NT2/D1 (cell line): ENCODE measurements at regions not wholly inside any gene's neighbourhood (a gene's known extent, or its start where the extent isn't known, plus 50 kb on each side); places are given as distances from the start of the nearest gene placed in this dataset.

Experiments
- DNase-seq: peaks from one replicate; pipeline ENCODE4 v3.0.0-alpha.2; 2011; ENCODE audit warnings: low read depth, low spot score
- H3K27me3 ChIP-seq: 2 replicates; pipeline ENCODE4 v1.6.0; 2011; ENCODE audit warnings: mild to moderate bottlenecking; ENCODE audit not compliant: insufficient read length, insufficient read depth
- H3K36me3 ChIP-seq: 2 replicates; pipeline ENCODE4 v1.6.1; 2011; ENCODE audit warnings: mild to moderate bottlenecking, low read length, mixed read lengths; ENCODE audit not compliant: insufficient read depth, insufficient read length
- H3K4me1 ChIP-seq: 2 replicates; pipeline ENCODE4 v1.5.1; 2011; ENCODE audit not compliant: insufficient read depth, insufficient read length
- H3K4me3 ChIP-seq: 2 replicates; pipeline ENCODE4 v1.5.1; 2011; ENCODE audit warnings: low read depth; ENCODE audit not compliant: insufficient read length
- H3K9ac ChIP-seq: 2 replicates; pipeline ENCODE4 v1.6.0; 2011; ENCODE audit warnings: low read depth; ENCODE audit not compliant: insufficient read length
- H3K9me3 ChIP-seq: 2 replicates; pipeline ENCODE4 v1.5.1; 2011; ENCODE audit warnings: mild to moderate bottlenecking, low read length; ENCODE audit not compliant: insufficient read depth
- SUZ12 ChIP-seq: IDR thresholded peaks from 2 replicates; pipeline ENCODE4 v1.6.1; 2011; ENCODE audit not compliant: insufficient read length, insufficient read depth; ENCODE audit errors: extremely low read depth
- YY1 ChIP-seq: IDR thresholded peaks from 2 replicates; pipeline ENCODE4 v1.6.1; 2011; ENCODE audit not compliant: insufficient read length, insufficient read depth
- ZNF274 ChIP-seq: IDR thresholded peaks from 2 replicates; pipeline ENCODE4 v1.6.1; 2011; ENCODE audit warnings: mild to moderate bottlenecking, low read depth, low read length

DNA sequence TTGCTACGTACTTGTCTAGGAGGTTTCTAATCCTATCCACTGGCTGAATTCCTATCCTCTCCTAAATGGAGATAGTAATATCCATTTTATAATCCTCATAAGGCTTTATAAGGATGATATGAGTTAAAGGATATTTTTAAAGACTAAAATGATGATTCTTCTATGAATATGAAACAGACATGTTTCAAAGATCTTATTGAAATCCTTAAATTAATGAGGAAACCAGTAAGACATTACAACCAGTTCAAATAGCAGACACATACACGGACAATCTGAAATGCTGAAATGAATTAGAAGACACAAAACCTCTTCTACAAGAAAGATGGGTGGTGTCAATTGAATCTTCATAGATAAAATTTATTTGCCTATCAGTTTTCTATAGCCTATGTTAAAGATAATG, 132.9 kb upstream of the ANK3 start:
- TF ChIP-seq ZNF274 (no peak), SUZ12 (no peak), YY1 (no peak)

DNA sequence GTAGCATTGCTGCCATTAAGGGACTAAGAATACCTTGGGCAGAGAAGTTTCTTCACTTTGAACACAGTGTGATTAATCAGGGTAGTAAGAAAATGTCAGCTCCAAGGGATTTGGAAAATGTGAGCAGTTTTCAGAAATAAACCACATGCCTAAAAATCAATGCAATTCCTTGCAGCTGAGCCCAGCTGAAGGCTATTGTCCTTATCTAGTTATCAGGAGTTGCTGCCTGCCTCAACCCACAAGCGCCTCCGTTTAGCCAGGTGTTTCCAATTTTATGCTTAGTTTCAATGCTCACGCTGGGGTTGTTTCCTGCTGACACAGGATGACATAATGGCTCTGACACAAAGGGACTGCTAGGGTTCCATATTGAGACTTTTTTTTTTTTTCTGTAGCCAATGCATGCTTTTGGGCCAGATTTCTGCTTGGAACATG, 132.3 kb upstream of the ANK3 start:
- no peaks in the 10 kb centered on the region for H3K4me1 ChIP-seq
- no peak for DNase-seq
- no peak overlapping the region for H3K4me3 ChIP-seq
- H3K9ac ChIP-seq: no peak overlapping the region
- H3K27me3 ChIP-seq: no peaks in the 10 kb centered on the region
- no peak for TF ChIP-seq ZNF274
- no peak for TF ChIP-seq YY1
- no peak for TF ChIP-seq SUZ12
- peaks cover 4% of the 10 kb centered on the region; the same call in 1 of the 2 replicates for H3K9me3 ChIP-seq
- no peaks in the 10 kb centered on the region for H3K36me3 ChIP-seq

More for the DNA sequence above, 132.9 kb upstream of the ANK3 start:
- no peaks in the 10 kb centered on the region for H3K27me3 ChIP-seq
- H3K36me3 ChIP-seq: no peaks in the 10 kb centered on the region
- DNase-seq: no peak
- H3K9me3 ChIP-seq: peaks cover 4% of the 10 kb centered on the region; the same call in 1 of the 2 replicates
- no peak overlapping the region for H3K9ac ChIP-seq
- no peaks in the 10 kb centered on the region for H3K4me1 ChIP-seq
- H3K4me3 ChIP-seq: no peak overlapping the region

DNA sequence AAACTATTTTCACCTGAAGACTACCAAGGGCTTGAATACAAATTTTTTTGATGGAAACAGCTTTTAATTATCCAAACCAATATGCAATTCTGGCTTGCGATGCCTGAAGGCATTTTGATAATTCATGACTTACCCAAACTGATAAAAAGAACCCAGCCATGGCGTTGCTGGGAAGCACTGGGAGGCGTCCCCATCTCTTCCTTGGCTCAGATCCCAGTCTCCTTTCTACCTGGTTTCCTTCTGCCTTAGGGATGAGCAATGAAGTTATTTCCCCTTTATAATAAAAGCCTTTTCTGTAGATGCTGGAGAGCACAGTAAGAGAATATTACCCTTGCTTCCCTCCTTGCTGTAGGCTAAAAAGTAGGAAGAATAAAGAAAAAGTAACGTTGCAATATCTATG, 129.1 kb upstream of the ANK3 start:
- no peak overlapping the region for H3K9ac ChIP-seq
- DNase-seq: no peak
- H3K4me3 ChIP-seq: no peak overlapping the region
- TF ChIP-seq YY1: no peak
- TF ChIP-seq SUZ12: no peak
- no peak for TF ChIP-seq ZNF274
- H3K36me3 ChIP-seq: no peaks in the 10 kb centered on the region
- no peaks in the 10 kb centered on the region for H3K9me3 ChIP-seq
- no peaks in the 10 kb centered on the region for H3K4me1 ChIP-seq
- no peaks in the 10 kb centered on the region for H3K27me3 ChIP-seq

DNA sequence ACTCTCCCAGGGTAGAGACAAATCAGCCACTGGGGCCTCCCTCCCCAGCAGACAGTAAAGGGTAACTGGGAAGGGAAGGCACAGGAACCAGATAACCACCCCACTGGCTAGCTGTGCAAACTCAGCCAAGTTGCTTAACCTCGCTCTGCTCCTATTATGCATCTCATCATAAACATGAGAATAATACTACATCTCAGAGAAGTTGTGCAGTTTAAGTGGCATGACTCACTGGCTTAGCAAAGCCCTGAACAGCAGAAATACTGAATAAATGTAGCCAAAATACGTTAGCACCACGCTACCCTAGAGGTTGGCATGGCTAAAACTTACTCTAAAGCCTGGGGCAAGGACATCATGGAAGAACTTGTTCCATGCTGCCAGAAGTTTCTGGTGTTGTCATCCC, 128.1 kb upstream of the ANK3 start:
- Histone ChIP-seq H3K4me1 (no peaks in the 10 kb centered on the region), H3K4me3 (no peak overlapping the region), H3K27me3 (no peaks in the 10 kb centered on the region), H3K9me3 (no peaks in the 10 kb centered on the region), H3K36me3 (no peaks in the 10 kb centered on the region), H3K9ac (no peak overlapping the region)
- no peak for DNase-seq
- TF ChIP-seq YY1 (no peak), ZNF274 (no peak), SUZ12 (no peak)

DNA sequence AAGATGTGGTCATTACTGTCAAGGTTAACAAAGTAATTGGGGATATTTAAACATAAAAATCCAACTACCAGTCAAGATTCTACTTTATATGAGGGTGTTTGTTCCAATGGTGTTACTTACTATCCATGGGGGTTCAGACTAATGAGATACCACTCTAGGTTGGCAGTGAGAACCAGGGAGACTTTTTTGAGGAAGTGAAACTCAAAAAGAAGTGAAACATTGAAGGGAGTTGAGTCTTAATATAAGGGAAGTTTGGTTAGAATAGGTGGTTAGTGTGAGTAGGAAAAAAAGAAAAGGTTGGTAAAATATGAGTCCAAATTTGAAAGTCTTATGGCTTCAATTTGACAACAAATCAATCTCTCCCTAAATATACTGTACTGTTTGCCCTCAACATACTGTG, 123.6 kb upstream of the ANK3 start:
- H3K27me3 ChIP-seq: no peaks in the 10 kb centered on the region
- H3K9me3 ChIP-seq: no peaks in the 10 kb centered on the region
- DNase-seq: no peak
- TF ChIP-seq YY1 (no peak), ZNF274 (no peak), SUZ12 (no peak)
- no peak overlapping the region for H3K9ac ChIP-seq
- no peaks in the 10 kb centered on the region for H3K36me3 ChIP-seq
- H3K4me3 ChIP-seq: no peak overlapping the region
- no peaks in the 10 kb centered on the region for H3K4me1 ChIP-seq

DNA sequence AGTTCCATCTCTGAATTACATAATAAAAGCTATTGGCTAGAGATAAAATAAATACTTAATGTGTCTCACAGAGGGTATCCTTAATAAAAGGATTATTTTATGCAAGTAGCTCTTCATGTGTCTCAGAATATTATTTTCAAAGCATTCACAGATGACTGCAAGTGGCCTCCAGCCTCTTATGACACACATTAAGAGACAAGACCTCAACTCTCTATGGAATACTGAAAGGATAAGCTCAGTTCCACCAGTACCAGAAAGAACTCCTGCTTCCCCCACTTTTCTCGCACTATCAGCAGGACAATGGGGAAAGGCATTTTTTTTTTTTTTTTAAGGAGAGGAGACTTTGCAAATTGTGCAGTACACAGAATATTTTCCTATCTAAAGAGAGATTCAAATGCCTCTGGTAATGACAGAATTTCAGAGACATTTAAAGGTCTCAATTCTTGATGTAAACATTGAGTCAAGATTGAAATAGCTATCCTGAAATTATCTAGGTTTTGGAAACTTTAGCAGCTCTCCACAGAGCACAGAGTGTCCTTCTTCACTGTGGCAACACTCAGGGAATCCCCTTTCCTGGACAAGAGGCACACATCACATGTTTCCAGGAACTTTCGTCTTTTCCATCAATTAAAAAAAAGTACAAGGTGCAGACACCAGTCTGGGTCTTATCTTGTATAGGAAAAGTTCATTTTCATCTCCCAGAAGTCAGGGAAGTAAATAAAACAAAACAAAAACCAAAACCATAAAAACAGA, 122.0 kb upstream of the ANK3 start:
- Histone ChIP-seq H3K9me3 (no peaks in the 10 kb centered on the region), H3K4me1 (no peaks in the 10 kb centered on the region), H3K4me3 (no peak overlapping the region), H3K36me3 (no peaks in the 10 kb centered on the region), H3K9ac (no peak overlapping the region), H3K27me3 (no peaks in the 10 kb centered on the region)
- DNase-seq: no peak
- TF ChIP-seq ZNF274 (no peak), SUZ12 (no peak), YY1 (no peak)

DNA sequence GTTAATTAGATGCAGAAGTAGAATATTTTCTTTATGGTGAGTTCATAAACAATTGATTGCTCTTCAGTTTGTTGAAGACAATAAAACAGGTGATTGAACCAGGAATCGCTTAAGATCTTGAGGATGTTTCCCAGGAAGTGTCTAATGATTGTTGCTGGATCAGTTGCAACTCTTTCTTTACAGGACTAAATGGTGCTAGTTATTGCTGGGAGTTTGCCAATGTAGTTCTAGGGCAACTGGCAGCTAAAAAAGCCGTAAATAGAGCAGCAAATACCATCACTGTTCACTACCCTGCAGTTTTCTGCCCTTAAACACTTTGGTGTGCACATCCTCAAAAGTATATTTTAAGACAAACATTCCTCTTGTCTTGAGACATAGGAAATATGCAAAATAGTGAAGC, 119.2 kb upstream of the ANK3 start:
- DNase-seq: no peak
- Histone ChIP-seq H3K9me3 (no peaks in the 10 kb centered on the region), H3K9ac (no peak overlapping the region), H3K4me3 (no peak overlapping the region), H3K27me3 (no peaks in the 10 kb centered on the region), H3K4me1 (no peaks in the 10 kb centered on the region), H3K36me3 (no peaks in the 10 kb centered on the region)
- TF ChIP-seq YY1 (no peak), SUZ12 (no peak), ZNF274 (no peak)
